GM18526 (cell line): ENCODE measurements at regions not wholly inside any gene's neighbourhood (a gene's known extent, or its start where the extent isn't known, plus 50 kb on each side); places are given as distances from the start of the nearest gene placed in this dataset.

Experiments
- POLR2A ChIP-seq: IDR thresholded peaks from 3 replicates; pipeline ENCODE4 v1.6.1; 2011; ENCODE audit not compliant: insufficient read length; ENCODE audit errors: extremely low read depth

DNA sequence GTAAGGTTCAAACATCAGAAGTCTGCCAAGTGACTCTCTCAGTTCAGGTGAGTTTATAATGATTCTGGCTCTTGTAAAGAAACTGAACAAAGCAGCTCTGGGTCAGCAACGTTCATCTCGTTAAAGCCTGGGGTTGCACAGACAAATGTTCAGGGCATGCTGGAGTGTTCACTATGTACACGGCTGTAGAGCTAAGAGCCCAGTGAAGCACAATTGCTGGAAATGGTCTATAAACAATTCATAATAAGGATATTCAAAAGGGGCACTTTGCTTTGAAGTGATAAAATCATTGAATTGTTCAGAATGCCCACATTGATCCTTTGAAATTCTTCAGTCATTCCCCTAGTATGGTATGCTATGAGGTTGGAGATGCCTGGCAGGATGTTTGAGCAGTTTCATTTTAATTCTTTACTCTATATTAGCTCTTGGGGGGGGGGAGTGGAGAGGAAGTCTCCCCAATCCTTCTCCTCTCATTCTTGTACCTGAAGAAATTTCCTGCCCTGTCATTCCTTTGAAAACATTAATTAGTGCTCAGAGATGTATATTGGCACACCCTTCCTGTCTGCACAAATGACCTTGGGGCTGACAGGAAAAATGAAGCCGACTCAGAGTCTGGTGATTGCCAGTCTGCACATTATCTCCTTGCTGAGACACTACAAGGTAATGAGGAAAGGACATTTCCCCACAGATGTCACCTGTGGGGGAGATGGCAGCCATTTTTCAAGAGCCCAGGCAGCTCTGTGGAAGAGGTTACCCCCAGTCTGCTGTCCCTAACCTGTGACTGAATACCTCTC lies 145.5 kb downstream of the DLEU7 start:
- TF ChIP-seq POLR2A, result no peak

GRCh38 chr13:50699874-50700663 lies 143.4 kb downstream of the DLEU7 start:
- no peak for TF ChIP-seq POLR2A

DNA sequence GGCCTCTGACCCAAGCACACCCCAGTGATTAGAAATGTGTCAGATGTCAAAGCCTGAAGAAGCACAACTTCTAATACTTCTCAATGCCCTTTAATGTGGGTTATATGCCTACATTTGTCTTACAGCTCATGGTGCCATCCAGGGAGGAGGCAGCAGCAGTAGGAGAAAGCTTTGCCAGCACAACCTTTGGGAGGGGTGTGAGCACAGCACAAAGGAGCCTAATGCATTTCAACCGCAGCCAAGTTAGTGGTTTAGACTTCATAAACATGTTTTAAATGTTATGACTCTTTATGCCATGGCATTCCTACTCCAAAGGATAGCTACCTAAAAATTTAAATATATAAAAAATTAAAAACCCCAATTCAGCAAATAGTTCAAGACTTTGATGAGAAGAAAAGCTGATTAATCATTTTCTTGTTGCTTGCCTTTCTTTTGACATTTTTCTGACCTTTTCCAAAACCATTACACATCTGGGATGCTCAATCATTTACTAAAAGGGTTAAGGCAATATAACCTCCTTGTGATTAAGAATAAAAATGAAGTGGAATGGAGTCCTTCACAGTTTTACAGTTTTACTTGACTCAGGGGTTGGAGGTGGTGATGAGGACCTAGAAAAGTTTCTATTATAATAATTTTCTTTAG lies 142.7 kb downstream of the DLEU7 start:
- no peak for TF ChIP-seq POLR2A

DNA sequence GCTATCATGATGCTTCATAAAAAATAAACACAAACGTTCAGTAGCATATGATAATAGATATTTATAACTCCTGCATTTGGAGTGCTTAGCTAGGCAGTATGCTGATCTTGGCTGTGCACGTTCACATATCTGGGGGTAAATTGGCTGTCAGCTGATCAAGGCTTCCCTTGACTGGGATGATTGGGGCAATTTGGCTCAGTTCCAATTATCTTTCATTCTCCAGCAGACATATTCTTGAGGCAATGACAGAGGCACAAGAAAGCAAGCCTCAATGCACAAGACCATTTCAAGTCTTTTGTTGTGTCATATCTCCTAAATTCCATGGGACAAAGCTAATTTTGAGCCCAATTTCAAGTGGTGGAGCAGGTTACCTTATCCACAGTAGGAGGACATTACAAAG lies 142.0 kb downstream of the DLEU7 start:
- no peak for TF ChIP-seq POLR2A

GRCh38 chr13:50706505-50706904 lies 137.0 kb downstream of the DLEU7 start:
- TF ChIP-seq POLR2A, result no peak

DNA sequence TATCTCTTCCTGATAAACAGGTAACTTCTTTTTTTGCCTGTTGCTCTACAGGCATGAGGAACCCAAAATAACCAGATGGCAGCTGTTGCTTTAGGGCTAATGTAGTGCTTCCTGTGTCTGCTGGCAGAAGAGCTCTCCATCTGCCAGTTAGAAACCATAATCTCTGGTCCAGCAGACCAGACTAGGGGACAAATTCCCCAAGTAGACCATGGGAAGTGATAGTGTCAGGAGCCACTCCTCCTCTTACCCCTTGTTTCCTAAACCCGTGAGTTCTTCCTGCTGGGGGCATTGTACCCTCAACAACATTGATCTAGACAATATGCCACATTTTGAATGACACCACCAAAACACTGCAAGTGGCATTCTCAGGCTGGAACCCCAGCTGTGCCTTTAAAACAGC lies 135.9 kb downstream of the DLEU7 start:
- TF ChIP-seq POLR2A, result no peak

GRCh38 chr13:50708461-50708860 lies 135.0 kb downstream of the DLEU7 start:
- TF ChIP-seq POLR2A, result no peak

- no peak for TF ChIP-seq POLR2A
These were observed 134.4 kb downstream of the DLEU7 start for GRCh38 chr13:50709058-50709457.

- no peak for TF ChIP-seq POLR2A
These were observed 132.2 kb downstream of the DLEU7 start for GRCh38 chr13:50711131-50711815.

GRCh38 chr13:50711996-50712395 lies 131.5 kb downstream of the DLEU7 start:
- no peak for TF ChIP-seq POLR2A

DNA sequence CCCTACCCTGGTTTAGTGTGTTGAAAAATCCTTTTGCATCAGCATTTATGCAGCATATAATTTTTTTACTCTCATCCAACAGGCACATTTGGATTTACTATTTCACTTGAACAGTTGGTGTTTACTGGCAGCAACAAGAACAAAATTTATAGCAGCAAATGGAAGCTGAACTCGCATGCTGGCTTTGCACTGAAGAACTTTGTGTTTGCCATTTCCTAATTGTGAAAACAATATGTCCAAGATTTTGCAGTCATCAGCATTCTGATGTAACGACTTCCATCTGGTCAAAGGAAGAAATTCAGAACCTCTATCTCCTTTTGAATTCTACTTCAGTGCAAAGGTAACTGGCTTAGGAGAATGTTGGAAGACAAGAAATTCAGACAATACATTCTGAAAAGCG lies 131.0 kb downstream of the DLEU7 start:
- no peak for TF ChIP-seq POLR2A

DNA sequence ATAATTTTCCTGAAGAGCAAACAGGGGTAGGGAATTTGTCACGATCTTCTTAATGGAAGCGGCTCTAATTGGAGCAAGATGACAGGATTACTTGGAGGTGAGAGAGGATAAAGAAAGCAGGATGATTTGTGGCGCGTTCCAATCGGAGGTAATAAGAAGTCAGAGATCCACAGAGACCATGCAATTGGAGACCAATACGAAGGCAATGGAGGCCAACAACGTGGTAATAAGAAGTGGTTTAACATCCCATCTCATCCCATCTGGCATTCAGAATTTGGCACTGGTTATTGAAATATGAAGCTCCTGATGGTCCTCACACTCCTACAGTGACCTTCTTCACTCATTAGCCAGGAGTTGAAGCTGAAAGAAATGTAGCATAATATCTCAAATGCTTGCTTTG lies 130.6 kb downstream of the DLEU7 start:
- no peak for TF ChIP-seq POLR2A

DNA sequence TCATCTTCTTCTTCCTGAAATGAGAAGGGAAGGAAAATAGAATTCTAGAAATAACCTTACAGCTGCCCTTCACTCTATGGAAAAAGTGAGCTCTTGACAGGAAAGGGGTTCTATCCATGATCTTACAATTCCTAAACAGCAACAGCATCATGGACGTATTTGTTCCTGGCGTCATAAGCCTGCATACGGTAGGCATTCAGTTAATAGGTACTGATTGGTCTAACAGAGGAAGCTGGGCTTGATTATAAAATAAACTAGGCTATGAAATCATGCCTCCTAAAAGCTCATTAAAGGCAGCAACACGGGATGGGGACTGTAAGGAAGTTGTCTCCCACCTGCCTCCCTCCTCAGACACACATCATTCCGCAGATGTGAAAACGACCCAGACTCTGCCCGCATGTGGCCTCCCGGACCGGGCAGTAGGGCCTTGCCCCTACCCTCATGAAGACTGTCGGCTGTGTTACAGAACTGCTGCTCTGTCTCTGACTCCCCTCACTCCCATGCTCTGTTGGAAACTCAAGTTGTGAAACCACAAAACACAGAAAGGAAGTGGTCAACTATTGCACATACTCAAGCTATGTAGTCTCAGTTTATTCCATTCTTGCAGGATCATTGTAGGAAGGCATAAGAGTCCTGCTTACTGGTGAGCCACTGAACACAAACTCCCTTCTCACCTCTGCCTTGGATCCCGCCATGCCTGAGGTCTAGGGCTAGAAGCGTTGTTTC lies 129.8 kb downstream of the DLEU7 start:
- no peak for TF ChIP-seq POLR2A

GRCh38 chr13:50714891-50715290 lies 128.6 kb downstream of the DLEU7 start:
- no peak for TF ChIP-seq POLR2A

DNA sequence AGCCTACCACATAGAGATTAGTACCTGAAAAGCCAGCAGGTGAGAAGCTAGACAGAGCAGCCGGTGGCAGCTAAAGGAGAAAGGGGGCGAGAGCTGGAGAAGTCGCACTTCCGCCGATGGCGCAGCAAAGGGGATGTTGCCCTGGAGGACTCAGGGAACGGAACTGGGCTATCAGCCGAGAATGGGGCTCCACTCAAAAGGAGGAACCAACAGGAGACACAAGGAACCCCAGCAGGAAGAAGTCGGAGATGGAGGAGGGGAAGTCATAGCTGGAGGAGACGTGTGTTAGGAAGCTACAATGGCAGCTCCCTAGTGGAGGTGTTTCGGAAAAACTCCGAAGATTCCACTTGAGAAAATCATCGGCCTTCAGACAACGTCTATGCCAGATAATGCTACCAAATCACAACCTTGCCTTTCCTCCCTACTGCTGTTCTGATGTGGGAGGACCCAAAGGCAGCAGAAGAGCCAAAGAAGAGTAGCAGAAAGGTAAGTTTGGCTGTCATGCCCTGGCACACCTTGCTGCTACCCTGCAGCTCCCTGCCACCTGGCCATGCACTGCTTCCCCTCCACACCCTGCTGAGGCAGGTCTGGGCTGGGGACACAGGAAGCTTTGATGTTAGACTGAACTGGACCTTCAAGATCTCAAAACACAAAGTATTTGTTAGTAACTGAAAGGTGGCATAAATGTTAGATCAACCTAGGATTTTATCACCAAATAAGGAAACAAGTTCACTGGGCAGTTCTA lies 127.9 kb downstream of the DLEU7 start:
- TF ChIP-seq POLR2A, result no peak
